Calu3 (cell line): ENCODE measurements at regions not wholly inside any gene's neighbourhood (a gene's known extent, or its start where the extent isn't known, plus 50 kb on each side); places are given as distances from the start of the nearest gene placed in this dataset.

Experiments
- BruUV-seq: library from RNA; stranded (reverse); fragments of 400-500 nt; replicated peaks from 2 replicates; lab custom pipeline; 2021; lab: Mats Ljungman, UMichigan
- CTCF ChIA-PET: fragments of 300-600 bp; sonication (Branson Sonifier 250); formaldehyde crosslinking; loops from one replicate; lab custom pipeline; 2022; ENCODE audit warnings: antibody characterized with exemption; lab: Charles Lee
- DNase-seq: peaks from one replicate; pipeline ENCODE4 v3.0.0; 2022
- H3K27ac Mint-ChIP-seq: one replicate; pipeline ENCODE4 v1.8.0; 2022; ENCODE audit warnings: mixed read lengths; ENCODE audit not compliant: unreplicated experiment
- H3K27me3 Mint-ChIP-seq: one replicate; pipeline ENCODE4 v1.8.0; 2022; ENCODE audit warnings: mixed read lengths; ENCODE audit not compliant: unreplicated experiment
- H3K36me3 Mint-ChIP-seq: one replicate; pipeline ENCODE4 v1.8.0; 2022; ENCODE audit warnings: mild to moderate bottlenecking, moderate library complexity, mixed read lengths; ENCODE audit not compliant: insufficient read depth, unreplicated experiment
- H3K4me1 Mint-ChIP-seq: one replicate; pipeline ENCODE4 v1.8.0; 2022; ENCODE audit warnings: mild to moderate bottlenecking, low read depth, mixed read lengths; ENCODE audit not compliant: unreplicated experiment
- H3K4me3 Mint-ChIP-seq: one replicate; pipeline ENCODE4 v1.8.0; 2022; ENCODE audit warnings: mild to moderate bottlenecking, low read depth, moderate library complexity, mixed read lengths; ENCODE audit not compliant: unreplicated experiment
- H3K9me3 Mint-ChIP-seq: one replicate; pipeline ENCODE4 v1.8.0; 2022; ENCODE audit warnings: low read depth, mixed read lengths; ENCODE audit not compliant: unreplicated experiment
- intact Hi-C: fragments of 100-400 bp; cut with micrococcal nuclease; formaldehyde crosslinking; loops from one replicate; pipeline ENCODE4 v1.10.0; 2022; ENCODE audit not compliant: unreplicated experiment
- TF ChIP-seq, protein P1 (sequence below): fragments of 200-600 bp; IDR thresholded peaks from one replicate; pipeline ENCODE4 v1.8.0; 2022; ENCODE audit warnings: antibody characterized with exemption; ENCODE audit not compliant: unreplicated experiment

DNA sequence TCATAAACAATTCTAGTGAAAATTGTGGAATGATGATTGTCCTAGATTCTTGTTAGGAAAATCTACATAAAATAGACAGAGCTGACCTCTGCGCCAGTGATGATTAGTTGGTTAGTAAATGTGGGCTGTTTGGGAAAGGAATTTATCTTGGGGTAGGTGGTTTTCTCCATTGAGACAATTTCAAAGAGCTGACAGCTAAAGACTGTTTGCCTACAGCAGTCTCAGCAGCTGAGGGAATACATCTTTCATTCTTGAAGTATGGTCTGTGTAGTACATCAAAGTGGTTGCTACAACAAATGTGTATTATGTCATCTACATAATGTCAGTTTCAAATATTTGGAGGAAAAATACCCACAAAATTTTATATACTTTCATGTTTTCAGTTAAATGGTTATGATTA lies 117.2 kb upstream of the TRPC4 start:
- Mint-ChIP-seq H3K27ac (no peak overlapping the region), H3K9me3 (peaks cover 3% of the 10 kb centered on the region), H3K36me3 (no peaks in the 10 kb centered on the region), H3K4me3 (no peak overlapping the region), H3K4me1 (no peaks in the 10 kb centered on the region), H3K27me3 (no peaks in the 10 kb centered on the region)
- DNase-seq, result no peak
- CTCF ChIA-PET, result no interaction called here
- TF ChIP-seq, protein P1, sequence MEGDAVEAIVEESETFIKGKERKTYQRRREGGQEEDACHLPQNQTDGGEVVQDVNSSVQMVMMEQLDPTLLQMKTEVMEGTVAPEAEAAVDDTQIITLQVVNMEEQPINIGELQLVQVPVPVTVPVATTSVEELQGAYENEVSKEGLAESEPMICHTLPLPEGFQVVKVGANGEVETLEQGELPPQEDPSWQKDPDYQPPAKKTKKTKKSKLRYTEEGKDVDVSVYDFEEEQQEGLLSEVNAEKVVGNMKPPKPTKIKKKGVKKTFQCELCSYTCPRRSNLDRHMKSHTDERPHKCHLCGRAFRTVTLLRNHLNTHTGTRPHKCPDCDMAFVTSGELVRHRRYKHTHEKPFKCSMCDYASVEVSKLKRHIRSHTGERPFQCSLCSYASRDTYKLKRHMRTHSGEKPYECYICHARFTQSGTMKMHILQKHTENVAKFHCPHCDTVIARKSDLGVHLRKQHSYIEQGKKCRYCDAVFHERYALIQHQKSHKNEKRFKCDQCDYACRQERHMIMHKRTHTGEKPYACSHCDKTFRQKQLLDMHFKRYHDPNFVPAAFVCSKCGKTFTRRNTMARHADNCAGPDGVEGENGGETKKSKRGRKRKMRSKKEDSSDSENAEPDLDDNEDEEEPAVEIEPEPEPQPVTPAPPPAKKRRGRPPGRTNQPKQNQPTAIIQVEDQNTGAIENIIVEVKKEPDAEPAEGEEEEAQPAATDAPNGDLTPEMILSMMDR, result no peak
- no TSS peak for BruUV-seq
- intact Hi-C loops, result no loop called here

DNA sequence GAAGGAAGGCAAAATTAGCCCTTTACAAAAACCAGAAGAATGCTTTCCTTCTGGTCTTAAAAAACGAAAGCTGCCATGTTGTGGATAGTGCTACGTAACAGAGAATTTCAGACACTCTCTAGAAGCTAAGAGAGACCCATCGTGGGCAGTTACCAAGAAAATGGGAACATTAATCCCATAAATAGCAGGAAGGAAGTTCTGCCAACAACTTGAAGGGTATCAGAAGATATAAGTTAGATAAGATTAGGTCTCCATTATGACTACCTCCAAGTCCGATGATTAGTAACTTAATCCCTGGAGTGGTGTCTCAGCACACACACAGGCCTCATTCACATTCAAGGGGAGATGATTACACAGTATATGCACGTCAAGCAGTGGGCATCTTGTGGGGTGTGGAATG lies 115.7 kb upstream of the TRPC4 start:
- H3K36me3 Mint-ChIP-seq, result no peaks in the 10 kb centered on the region
- no peak overlapping the region for H3K4me3 Mint-ChIP-seq
- intact Hi-C loops, result no loop called here
- no peaks in the 10 kb centered on the region for H3K4me1 Mint-ChIP-seq
- CTCF ChIA-PET, result no interaction called here
- no peaks in the 10 kb centered on the region for H3K27me3 Mint-ChIP-seq
- TF ChIP-seq, protein P1, result no peak
- no peak for DNase-seq
- BruUV-seq, result no TSS peak
- no peaks in the 10 kb centered on the region for H3K9me3 Mint-ChIP-seq
- no peak overlapping the region for H3K27ac Mint-ChIP-seq

DNA sequence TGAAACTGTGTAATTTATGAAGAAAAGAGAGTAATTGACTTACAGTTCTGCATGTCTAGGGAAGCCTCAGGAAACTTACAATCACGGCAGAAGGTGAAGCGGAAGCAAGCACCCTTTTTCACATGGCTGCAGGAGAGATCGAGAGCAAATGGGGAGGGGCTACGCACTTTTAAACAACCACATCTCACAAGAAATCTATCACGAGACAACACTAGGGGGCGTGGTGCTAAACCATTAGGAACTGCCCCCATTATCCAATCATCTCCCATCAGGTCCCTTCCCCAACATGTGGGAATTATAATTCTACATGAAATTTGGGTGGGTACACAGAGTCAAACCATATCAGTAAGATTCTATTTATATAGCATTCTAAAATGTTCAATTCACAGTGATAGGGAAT lies 114.8 kb upstream of the TRPC4 start:
- no peak for DNase-seq
- Mint-ChIP-seq H3K27ac (no peak overlapping the region), H3K27me3 (no peaks in the 10 kb centered on the region), H3K4me3 (no peak overlapping the region), H3K4me1 (no peaks in the 10 kb centered on the region), H3K36me3 (no peaks in the 10 kb centered on the region), H3K9me3 (no peaks in the 10 kb centered on the region)
- no TSS peak for BruUV-seq
- TF ChIP-seq, protein P1, result no peak
- intact Hi-C loops, result no loop called here
- CTCF ChIA-PET, result no interaction called here

DNA sequence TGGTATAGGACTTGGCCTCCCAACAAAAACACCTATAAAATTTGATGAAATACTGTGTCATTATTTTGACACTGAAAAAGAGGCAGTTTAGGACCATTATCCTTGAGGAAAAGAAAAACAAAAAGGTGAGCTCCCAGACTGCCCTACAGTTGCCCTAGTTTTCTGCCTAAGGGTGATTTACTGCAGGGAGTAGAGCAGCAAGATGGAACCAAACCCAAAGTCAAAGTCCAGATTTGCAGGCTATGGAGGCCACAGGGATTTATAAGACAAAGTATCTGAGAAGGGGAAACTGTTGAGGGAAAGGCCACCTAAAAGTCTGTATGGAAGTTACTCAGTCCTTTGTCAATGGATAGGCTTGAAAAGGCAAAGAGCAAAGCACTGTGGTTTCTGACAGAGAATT lies 112.4 kb upstream of the TRPC4 start:
- Mint-ChIP-seq H3K36me3 (no peaks in the 10 kb centered on the region), H3K27me3 (no peaks in the 10 kb centered on the region), H3K4me3 (no peak overlapping the region), H3K4me1 (no peaks in the 10 kb centered on the region), H3K9me3 (no peaks in the 10 kb centered on the region), H3K27ac (no peak overlapping the region)
- intact Hi-C loops, result no loop called here
- no peak for DNase-seq
- CTCF ChIA-PET, result no interaction called here
- TF ChIP-seq, protein P1, result no peak
- no TSS peak for BruUV-seq
